Astrocyte (in vitro differentiated cells and primary cell): ENCODE measurements at regions not wholly inside any gene's neighbourhood (a gene's known extent, or its start where the extent isn't known, plus 50 kb on each side); places are given as distances from the start of the nearest gene placed in this dataset.

Source experiments
- DNase-seq: peaks from one replicate; pipeline ENCODE4 v3.0.0-alpha.2; 2010; ENCODE audit warnings: low read depth
- FAIRE-seq: peaks from 2 replicates; lab custom pipeline; 2011; peaks lifted over from hg19 to GRCh38; lab: Jason Lieb, UNC
- H2AFZ ChIP-seq: 2 replicates; pipeline ENCODE4 v1.6.0; 2012; ENCODE audit warnings: low read depth, low read length, inconsistent platforms
- H3K27ac ChIP-seq: 2 replicates; pipeline ENCODE4 v1.5.1; 2011; ENCODE audit warnings: low read depth, low read length, inconsistent platforms
- H3K27me3 ChIP-seq: 2 replicates; pipeline ENCODE4 v1.6.0; 2011; ENCODE audit warnings: low read length, inconsistent platforms; ENCODE audit not compliant: insufficient read depth
- H3K36me3 ChIP-seq: 2 replicates; pipeline ENCODE4 v1.5.1; 2011; ENCODE audit warnings: low read length, inconsistent platforms; ENCODE audit not compliant: insufficient read depth
- H3K4me1 ChIP-seq: 2 replicates; pipeline ENCODE4 v1.5.1; 2011; ENCODE audit warnings: low read length, inconsistent platforms; ENCODE audit not compliant: insufficient read depth
- H3K4me2 ChIP-seq: 2 replicates; pipeline ENCODE4 v1.6.0; 2012; ENCODE audit warnings: low read length, inconsistent platforms
- H3K4me3 ChIP-seq: 2 replicates; pipeline ENCODE4 v1.5.1; 2011; ENCODE audit warnings: low read depth, mild to moderate bottlenecking, low read length, inconsistent platforms; ENCODE audit not compliant: insufficient read depth
- H3K79me2 ChIP-seq: 2 replicates; pipeline ENCODE4 v1.6.0; 2012; ENCODE audit warnings: mild to moderate bottlenecking, low read length, inconsistent platforms; ENCODE audit not compliant: insufficient read depth
- H3K9ac ChIP-seq: 2 replicates; pipeline ENCODE4 v1.6.0; 2012; ENCODE audit warnings: mild to moderate bottlenecking, low read length, inconsistent platforms
- H3K9me3 ChIP-seq: 2 replicates; pipeline ENCODE4 v1.5.1; 2012; ENCODE audit warnings: low read depth, mild to moderate bottlenecking, low read length, inconsistent platforms; ENCODE audit not compliant: insufficient read depth
- H4K20me1 ChIP-seq: 2 replicates; pipeline ENCODE4 v1.6.0; 2012; ENCODE audit warnings: low read length, inconsistent platforms; ENCODE audit not compliant: insufficient read depth
- H3K27ac Mint-ChIP-seq: one replicate; pipeline ENCODE4 v1.8.0; 2021; ENCODE audit warnings: mild to moderate bottlenecking, mixed read lengths; ENCODE audit not compliant: unreplicated experiment
- H3K27me3 Mint-ChIP-seq: one replicate; pipeline ENCODE4 v1.8.0; 2021; ENCODE audit warnings: low read depth, mixed read lengths; ENCODE audit not compliant: unreplicated experiment
- H3K36me3 Mint-ChIP-seq: one replicate; pipeline ENCODE4 v1.8.0; 2021; ENCODE audit warnings: low read depth, mixed read lengths; ENCODE audit not compliant: unreplicated experiment
- H3K4me1 Mint-ChIP-seq: one replicate; pipeline ENCODE4 v1.8.0; 2021; ENCODE audit warnings: low read depth, mixed read lengths; ENCODE audit not compliant: unreplicated experiment
- H3K4me3 Mint-ChIP-seq: one replicate; pipeline ENCODE4 v1.8.0; 2021; ENCODE audit warnings: mild to moderate bottlenecking, moderate library complexity, mixed read lengths; ENCODE audit not compliant: unreplicated experiment
- H3K9me3 Mint-ChIP-seq: one replicate; pipeline ENCODE4 v1.8.0; 2021; ENCODE audit warnings: mild to moderate bottlenecking, mixed read lengths; ENCODE audit not compliant: unreplicated experiment
- EZH2 ChIP-seq: IDR thresholded peaks from 2 replicates; pipeline ENCODE4 v1.6.1; 2012; ENCODE audit warnings: mild to moderate bottlenecking, low read length, inconsistent platforms; ENCODE audit not compliant: insufficient read depth
- TF ChIP-seq, protein P1 (sequence below): IDR thresholded peaks from 2 replicates; pipeline ENCODE4 v1.5.1; 2011; ENCODE audit warnings: low read depth, mild to moderate bottlenecking, inconsistent platforms, low read length, moderate library complexity; ENCODE audit not compliant: insufficient read depth

DNA sequence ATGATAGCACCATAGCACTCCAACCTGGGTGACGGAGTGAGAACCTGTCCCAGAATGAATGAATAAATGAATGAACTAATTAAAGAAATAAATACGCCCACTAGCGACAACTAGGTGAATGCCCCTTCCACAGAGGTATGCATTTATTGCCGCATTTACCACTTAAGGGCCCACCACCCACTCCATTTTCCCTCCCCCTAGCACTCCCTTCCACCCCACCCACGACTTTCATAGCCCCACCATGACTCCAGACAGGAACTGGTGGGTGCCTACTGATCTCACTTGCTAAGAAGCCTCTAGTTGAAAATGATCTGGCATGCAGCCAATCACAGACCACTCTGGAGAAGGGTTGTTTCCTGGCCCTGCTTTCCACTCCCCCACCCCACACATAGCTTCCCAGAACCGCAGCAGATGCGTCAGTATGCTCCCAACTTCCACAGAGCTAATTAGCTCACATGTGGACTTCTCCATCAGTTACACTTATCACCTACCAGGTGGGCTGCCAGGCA is 167.6 kb downstream of the WT1 start:
- Histone ChIP-seq H4K20me1 (no peaks in the 10 kb centered on the region), H3K36me3 (no peaks in the 10 kb centered on the region), H3K27ac (no peak overlapping the region)

DNA sequence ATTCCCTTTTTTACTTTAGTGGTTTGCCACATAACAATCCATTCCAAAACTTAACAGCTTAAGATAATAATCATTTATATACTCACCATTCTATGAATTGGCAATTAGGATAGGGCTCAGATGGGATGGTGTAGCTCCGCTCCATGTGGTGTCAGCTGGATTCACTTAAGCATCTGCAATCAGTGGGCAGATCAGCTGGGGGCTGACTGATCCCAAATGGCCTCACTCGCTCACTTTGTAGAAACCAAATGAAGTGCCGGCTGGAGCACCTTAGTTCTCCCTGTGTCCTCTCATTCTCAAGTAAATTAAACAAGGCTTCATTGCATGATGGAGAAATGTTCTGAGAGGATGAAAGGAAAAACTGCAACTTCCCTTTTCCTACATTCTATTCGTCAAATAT is 161.4 kb downstream of the WT1 start:
- no peaks in the 10 kb centered on the region for H3K27me3 ChIP-seq
- H3K4me1 ChIP-seq = no peaks in the 10 kb centered on the region
- Mint-ChIP-seq H3K27ac (no peak overlapping the region), H3K4me1 (no peaks in the 10 kb centered on the region), H3K27me3 (no peaks in the 10 kb centered on the region), H3K4me3 (no peak overlapping the region), H3K36me3 (no peaks in the 10 kb centered on the region), H3K9me3 (no peaks in the 10 kb centered on the region)
- no peak overlapping the region for H3K9ac ChIP-seq
- H3K4me2 ChIP-seq = no peak overlapping the region
- DNase-seq = no peak
- no peak for TF ChIP-seq EZH2
- TF ChIP-seq, protein P1, sequence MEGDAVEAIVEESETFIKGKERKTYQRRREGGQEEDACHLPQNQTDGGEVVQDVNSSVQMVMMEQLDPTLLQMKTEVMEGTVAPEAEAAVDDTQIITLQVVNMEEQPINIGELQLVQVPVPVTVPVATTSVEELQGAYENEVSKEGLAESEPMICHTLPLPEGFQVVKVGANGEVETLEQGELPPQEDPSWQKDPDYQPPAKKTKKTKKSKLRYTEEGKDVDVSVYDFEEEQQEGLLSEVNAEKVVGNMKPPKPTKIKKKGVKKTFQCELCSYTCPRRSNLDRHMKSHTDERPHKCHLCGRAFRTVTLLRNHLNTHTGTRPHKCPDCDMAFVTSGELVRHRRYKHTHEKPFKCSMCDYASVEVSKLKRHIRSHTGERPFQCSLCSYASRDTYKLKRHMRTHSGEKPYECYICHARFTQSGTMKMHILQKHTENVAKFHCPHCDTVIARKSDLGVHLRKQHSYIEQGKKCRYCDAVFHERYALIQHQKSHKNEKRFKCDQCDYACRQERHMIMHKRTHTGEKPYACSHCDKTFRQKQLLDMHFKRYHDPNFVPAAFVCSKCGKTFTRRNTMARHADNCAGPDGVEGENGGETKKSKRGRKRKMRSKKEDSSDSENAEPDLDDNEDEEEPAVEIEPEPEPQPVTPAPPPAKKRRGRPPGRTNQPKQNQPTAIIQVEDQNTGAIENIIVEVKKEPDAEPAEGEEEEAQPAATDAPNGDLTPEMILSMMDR = no peak
- no peaks in the 10 kb centered on the region for H3K36me3 ChIP-seq
- no peaks in the 10 kb centered on the region for H3K79me2 ChIP-seq
- FAIRE-seq = no peak
- H3K9me3 ChIP-seq = no peaks in the 10 kb centered on the region
- H3K4me3 ChIP-seq = no peak overlapping the region
- no peak overlapping the region for H3K27ac ChIP-seq
- H2AFZ ChIP-seq = no peak overlapping the region
- H4K20me1 ChIP-seq = no peaks in the 10 kb centered on the region

More for the DNA sequence above, 167.6 kb downstream of the WT1 start:
- Histone ChIP-seq H3K4me1 (no peaks in the 10 kb centered on the region), H3K4me2 (no peak overlapping the region), H3K79me2 (no peaks in the 10 kb centered on the region), H3K4me3 (no peak overlapping the region), H3K9ac (no peak overlapping the region), H3K27me3 (peaks cover 2% of the 10 kb centered on the region), H3K9me3 (no peaks in the 10 kb centered on the region), H2AFZ (no peak overlapping the region)
- no peaks in the 10 kb centered on the region for H3K9me3 Mint-ChIP-seq
- H3K4me3 Mint-ChIP-seq = no peak overlapping the region
- no peaks in the 10 kb centered on the region for H3K4me1 Mint-ChIP-seq
- H3K27ac Mint-ChIP-seq = no peak overlapping the region
- FAIRE-seq (no peak), DNase-seq (no peak)
- TF ChIP-seq, protein P1 = no peak
- TF ChIP-seq EZH2 = no peak
- no peaks in the 10 kb centered on the region for H3K36me3 Mint-ChIP-seq
- H3K27me3 Mint-ChIP-seq = no peaks in the 10 kb centered on the region

DNA sequence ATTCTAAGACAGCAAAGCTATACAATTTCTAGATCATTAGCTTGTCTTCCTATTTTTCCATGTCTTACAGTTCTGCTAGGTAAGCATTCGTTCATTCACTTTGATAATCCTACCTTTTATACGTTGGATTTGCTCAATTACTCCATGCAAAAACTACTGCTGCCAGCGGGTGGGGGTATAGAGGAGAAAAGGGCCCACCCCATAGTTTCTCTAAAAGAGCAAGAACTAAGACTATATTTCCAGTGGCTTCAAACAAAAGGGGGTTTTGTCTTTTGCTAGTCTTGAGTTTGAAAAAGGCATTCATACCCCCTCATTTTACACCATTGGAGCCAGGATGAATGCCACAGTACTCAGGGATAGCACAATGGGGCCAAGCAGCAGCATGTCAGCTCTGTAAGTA is 155.7 kb downstream of the WT1 start:
- Mint-ChIP-seq H3K27me3 (no peaks in the 10 kb centered on the region), H3K27ac (no peak overlapping the region), H3K4me1 (no peaks in the 10 kb centered on the region), H3K4me3 (no peak overlapping the region), H3K9me3 (no peaks in the 10 kb centered on the region), H3K36me3 (no peaks in the 10 kb centered on the region)
- no peaks in the 10 kb centered on the region for H4K20me1 ChIP-seq
- H3K4me1 ChIP-seq = no peaks in the 10 kb centered on the region
- H3K27ac ChIP-seq = no peak overlapping the region
- no peak overlapping the region for H3K9ac ChIP-seq
- H3K79me2 ChIP-seq = no peaks in the 10 kb centered on the region
- DNase-seq = no peak
- H2AFZ ChIP-seq = no peak overlapping the region
- H3K9me3 ChIP-seq = no peaks in the 10 kb centered on the region
- no peak for FAIRE-seq
- H3K4me2 ChIP-seq = no peak overlapping the region
- TF ChIP-seq EZH2 = no peak
- TF ChIP-seq, protein P1 = no peak
- H3K36me3 ChIP-seq = no peaks in the 10 kb centered on the region
- no peaks in the 10 kb centered on the region for H3K27me3 ChIP-seq
- H3K4me3 ChIP-seq = no peak overlapping the region
